H1 (cell line): ENCODE measurements at regions not wholly inside any gene's neighbourhood (a gene's known extent, or its start where the extent isn't known, plus 50 kb on each side); places are given as distances from the start of the nearest gene placed in this dataset.

ENCODE experiments used
- CTCF ChIA-PET: fragments of 300-600 bp; sonication (Branson Sonifier 250); formaldehyde crosslinking; loops from one replicate; lab custom pipeline; 2021; ENCODE audit not compliant: partially characterized antibody; lab: Charles Lee
- POLR2A ChIA-PET: fragments of 300-600 bp; sonication (Branson Sonifier 250); formaldehyde crosslinking; loops from one replicate; lab custom pipeline; 2021; ENCODE audit warnings: inconsistent platforms; ENCODE audit not compliant: partially characterized antibody; lab: Charles Lee
- DNase-seq, 2 experiments: peaks; one replicate each; pipeline versions ENCODE4 v3.0.0 to v3.0.0-alpha.2; 2010 to 2022; ENCODE audit warnings: low spot score in 2 of 2, low read depth in 1 of 2, mixed read lengths in 1 of 2
- FAIRE-seq: peaks from 2 replicates; lab custom pipeline; 2011; peaks lifted over from hg19 to GRCh38; lab: Jason Lieb, UNC
- H2AFZ ChIP-seq: 2 replicates; pipeline ENCODE4 v1.8.1; 2012; ENCODE audit warnings: low read length, inconsistent platforms
- H2AK5ac ChIP-seq: 2 replicates; pipeline ENCODE4 v1.6.1; 2013; ENCODE audit warnings: low read depth, low read length
- H2BK120ac ChIP-seq: replicated peaks from 2 replicates; pipeline ENCODE3; 2013; ENCODE audit warnings: low read depth, low read length, inconsistent platforms
- H2BK12ac ChIP-seq: 2 replicates; pipeline ENCODE4 v1.6.1; 2013; ENCODE audit warnings: low read depth, low read length
- H2BK15ac ChIP-seq: 2 replicates; pipeline ENCODE4 v1.6.1; 2013; ENCODE audit warnings: low read length
- H2BK20ac ChIP-seq: 2 replicates; pipeline ENCODE4 v1.6.1; 2013; ENCODE audit warnings: low read length
- H2BK5ac ChIP-seq: 2 replicates; pipeline ENCODE4 v1.6.1; 2013; ENCODE audit warnings: low read depth, low read length
- H3K14ac ChIP-seq: 2 replicates; pipeline ENCODE4 v1.6.1; 2013; ENCODE audit warnings: inconsistent platforms; ENCODE audit not compliant: insufficient read length
- H3K18ac ChIP-seq: 2 replicates; pipeline ENCODE4 v1.6.1; 2013; ENCODE audit warnings: low read length; ENCODE audit errors: extremely low read depth
- H3K23ac ChIP-seq: 2 replicates; pipeline ENCODE4 v1.6.1; 2013; ENCODE audit warnings: inconsistent platforms; ENCODE audit not compliant: insufficient read length
- H3K23me2 ChIP-seq: 2 replicates; pipeline ENCODE4 v1.6.1; 2013; ENCODE audit warnings: low read depth, low read length
- H3K27ac ChIP-seq: 2 replicates; pipeline ENCODE4 v1.6.1; 2011; ENCODE audit warnings: low read depth, low read length, inconsistent platforms
- H3K27me3 ChIP-seq, 4 experiments: replicated peaks in 1 of 4; 1 replicate in 1 of 4; 2 replicates in 3 of 4; pipeline versions ENCODE4 v1.6.1 to v1.8.1; 2011 to 2013; ENCODE audit warnings: low read length in 3 of 4, mild to moderate bottlenecking in 3 of 4, inconsistent platforms in 2 of 4, mixed read lengths in 2 of 4, moderate library complexity in 1 of 4; ENCODE audit not compliant: control insufficient read depth in 3 of 4, insufficient read depth in 3 of 4; ENCODE audit errors: extremely low read depth in 1 of 4
- H3K36me3 ChIP-seq, 4 experiments: 2 replicates each; pipeline versions ENCODE4 v1.6.1 to v1.8.1; 2011 to 2013; ENCODE audit warnings: mild to moderate bottlenecking in 4 of 4, low read length in 3 of 4, moderate library complexity in 2 of 4, control low read depth in 1 of 4, inconsistent platforms in 1 of 4; ENCODE audit not compliant: insufficient read depth in 4 of 4, control insufficient read depth in 2 of 4
- H3K4ac ChIP-seq: replicated peaks from 2 replicates; pipeline ENCODE3; 2013; ENCODE audit warnings: low read length, low read depth, mixed read lengths, inconsistent platforms; ENCODE audit not compliant: insufficient read length
- H3K4me1 ChIP-seq, 4 experiments: replicated peaks in 1 of 4; 1 replicate in 1 of 4; 2 replicates in 3 of 4; pipeline versions ENCODE4 v1.6.1 to v1.8.1; 2011 to 2013; ENCODE audit warnings: low read length in 3 of 4, inconsistent platforms in 2 of 4, mixed read lengths in 1 of 4; ENCODE audit not compliant: insufficient read depth in 4 of 4, control insufficient read depth in 3 of 4
- H3K4me2 ChIP-seq, 2 experiments: 2 replicates each; pipeline versions ENCODE4 v1.6.1 to v1.8.1; 2011 to 2013; ENCODE audit warnings: low read depth in 2 of 2, low read length in 2 of 2, control low read depth in 1 of 2, inconsistent platforms in 1 of 2, mild to moderate bottlenecking in 1 of 2; ENCODE audit not compliant: insufficient read depth in 1 of 2
- H3K4me3 ChIP-seq, 4 experiments: fragments of 200-600, 300-600 bp in 1 of 4; sonication (generic), shearing (Covaris generic), sonication (Bioruptor Twin) in 1 of 4; 2 replicates each; pipeline versions ENCODE4 v1.5.1 to v1.8.1; 2011 to 2016; ENCODE audit warnings: low read length in 4 of 4, low read depth in 3 of 4, control low read depth in 2 of 4, inconsistent platforms in 2 of 4, mild to moderate bottlenecking in 2 of 4, mixed read lengths in 1 of 4, moderate library complexity in 1 of 4; ENCODE audit not compliant: insufficient read depth in 2 of 4; ENCODE audit errors: extremely low read depth in 1 of 4
- H3K56ac ChIP-seq: replicated peaks from 2 replicates; pipeline ENCODE3; 2013; ENCODE audit warnings: low read depth, mild to moderate bottlenecking, mixed read lengths, low read length, inconsistent platforms; ENCODE audit not compliant: insufficient read length
- H3K79me1 ChIP-seq: 2 replicates; pipeline ENCODE4 v1.6.1; 2013; ENCODE audit warnings: low read depth, low read length, control low read depth
- H3K79me2 ChIP-seq, 2 experiments: 2 replicates each; pipeline versions ENCODE4 v1.6.1 to v1.8.1; 2012 to 2013; ENCODE audit warnings: low read length in 2 of 2, mild to moderate bottlenecking in 2 of 2, inconsistent platforms in 1 of 2; ENCODE audit not compliant: insufficient read depth in 2 of 2, control insufficient read depth in 1 of 2
- H3K9ac ChIP-seq, 4 experiments: replicated peaks in 1 of 4; 1 replicate in 1 of 4; 2 replicates in 3 of 4; pipeline versions ENCODE4 v1.6.1 to v1.8.1; 2011 to 2013; ENCODE audit warnings: low read depth in 3 of 4, low read length in 3 of 4, control low read depth in 2 of 4, mild to moderate bottlenecking in 2 of 4, moderate library complexity in 2 of 4, inconsistent platforms in 1 of 4; ENCODE audit errors: extremely low read depth in 1 of 4
- H3K9me3 ChIP-seq, 2 experiments: 2 replicates each; pipeline versions ENCODE4 v1.6.1 to v1.8.1; 2012 to 2013; ENCODE audit warnings: mild to moderate bottlenecking in 2 of 2, moderate library complexity in 2 of 2, control low read depth in 1 of 2, inconsistent platforms in 1 of 2, low read depth in 1 of 2, low read length in 1 of 2, mixed read lengths in 1 of 2; ENCODE audit not compliant: insufficient read depth in 2 of 2
- H4K20me1 ChIP-seq, 2 experiments: replicated peaks in 1 of 2; 2 replicates each; pipeline versions ENCODE3 to v1.8.1; 2011 to 2013; ENCODE audit warnings: inconsistent platforms in 2 of 2, low read length in 2 of 2, mild to moderate bottlenecking in 1 of 2; ENCODE audit not compliant: insufficient read depth in 2 of 2, control insufficient read depth in 1 of 2
- H4K5ac ChIP-seq: 2 replicates; pipeline ENCODE4 v1.6.1; 2013; ENCODE audit warnings: low read length, low read depth, mixed read lengths, inconsistent platforms; ENCODE audit not compliant: insufficient read length
- H4K8ac ChIP-seq: 2 replicates; pipeline ENCODE4 v1.8.0; 2013; ENCODE audit warnings: mild to moderate bottlenecking, moderate library complexity, low read length, inconsistent platforms; ENCODE audit not compliant: insufficient read depth; ENCODE audit errors: extremely low read depth
- H4K91ac ChIP-seq: replicated peaks from 2 replicates; pipeline ENCODE3; 2013; ENCODE audit warnings: low read length, mixed read lengths, inconsistent platforms; ENCODE audit not compliant: insufficient read length
- HDAC2 ChIP-seq, 2 experiments: fragments of 300-600 bp in 1 of 2; sonication (generic) in 1 of 2; IDR thresholded peaks; 2 replicates each; pipeline ENCODE4 v1.6.1; 2011 to 2012; ENCODE audit warnings: low read depth in 2 of 2, low read length in 2 of 2, mild to moderate bottlenecking in 2 of 2, moderate library complexity in 2 of 2, borderline replicate concordance in 1 of 2, inconsistent platforms in 1 of 2
- KDM5A ChIP-seq: fragments of 200-600 bp; IDR thresholded peaks from 2 replicates; pipeline ENCODE4 v1.7.1; 2012; ENCODE audit warnings: mild to moderate bottlenecking, low read length, inconsistent platforms, mixed read lengths
- PHF8 ChIP-seq: fragments of 200-600 bp; sonication (generic); conservative IDR thresholded peaks from 2 replicates; pipeline ENCODE4 v1.7.1; 2012; ENCODE audit warnings: low read depth, mild to moderate bottlenecking, inconsistent platforms, low read length, moderate library complexity
- SIN3A ChIP-seq, 2 experiments: IDR thresholded peaks in 1 of 2; conservative IDR thresholded peaks in 1 of 2; 2 replicates each; pipeline ENCODE4 v1.6.1; 2011 to 2012; ENCODE audit warnings: low read length in 2 of 2, improper control_type of control experiment in 1 of 2, low read depth in 1 of 2, mild to moderate bottlenecking in 1 of 2
- SP1 ChIP-seq: IDR thresholded peaks from 2 replicates; pipeline ENCODE4 v1.6.1; 2011; ENCODE audit warnings: low read depth, low read length

- Histone ChIP-seq H3K4me2 (no peak overlapping the region), H2AFZ (no peak overlapping the region), H2BK12ac (no peak overlapping the region), H3K23me2 (no peaks in the 10 kb centered on the region), H2BK120ac (no peak overlapping the region), H3K9me3 (no peaks in the 10 kb centered on the region), H3K18ac (no peak overlapping the region), H4K5ac (no peak overlapping the region), H3K4ac (no peak overlapping the region), H3K27ac (no peak overlapping the region), H3K79me1 (no peaks in the 10 kb centered on the region), H3K23ac (no peak overlapping the region), H4K20me1 (no peaks in the 10 kb centered on the region), H3K36me3 (no peaks in the 10 kb centered on the region), H4K8ac (no peak overlapping the region), H3K14ac (no peak overlapping the region), H2BK15ac (no peak overlapping the region), H3K4me3 (no peak overlapping the region), H3K4me1 (no peaks in the 10 kb centered on the region), H3K79me2 (no peaks in the 10 kb centered on the region), H4K91ac (no peak overlapping the region), H2BK20ac (no peak overlapping the region), H2AK5ac (no peak overlapping the region), H2BK5ac (no peak overlapping the region), H3K56ac (no peak overlapping the region), H3K27me3 (no peaks in the 10 kb centered on the region; a peak in 1 of 7 replicates), H3K9ac (no peak overlapping the region)
- CTCF ChIA-PET = interaction anchor here (0.6 to 2.0 kb wide), 3 partner anchors 10 to 44 kb away, joined by 4 to 5 read pairs (median 4); no protein-coding TSS in a partner anchor
- DNase-seq (no peak), FAIRE-seq (no peak)
- POLR2A ChIA-PET = no interaction called here
- TF ChIP-seq SP1 (no peak), HDAC2 (IDR thresholded peaks at IDR 0.05; ENCODE audit: borderline replicate concordance in 1 of 2, low read depth in 2 of 2, low read length in 2 of 2) (no peak), KDM5A (no peak), SIN3A (conservative IDR thresholded peaks at IDR 0.05 in 1 of 2, IDR thresholded peaks at IDR 0.05 in 1 of 2; ENCODE audit: low read depth in 1 of 2, low read length in 2 of 2) (no peak), PHF8 (no peak)
These were observed 58.5 kb upstream of the NPVF start for GRCh38 chr7:25286756-25287155.
